GM21723 (cell line): ENCODE measurements at regions not wholly inside any gene's neighbourhood (a gene's known extent, or its start where the extent isn't known, plus 50 kb on each side); places are given as distances from the start of the nearest gene placed in this dataset.

ENCODE experiments used
- ATAC-seq: cut with Tn5 transposase; IDR thresholded peaks from one replicate; pipeline ENCODE4 v1.9.1; 2021; ENCODE audit warnings: mild to moderate bottlenecking, moderate library complexity; ENCODE audit not compliant: unreplicated experiment

DNA sequence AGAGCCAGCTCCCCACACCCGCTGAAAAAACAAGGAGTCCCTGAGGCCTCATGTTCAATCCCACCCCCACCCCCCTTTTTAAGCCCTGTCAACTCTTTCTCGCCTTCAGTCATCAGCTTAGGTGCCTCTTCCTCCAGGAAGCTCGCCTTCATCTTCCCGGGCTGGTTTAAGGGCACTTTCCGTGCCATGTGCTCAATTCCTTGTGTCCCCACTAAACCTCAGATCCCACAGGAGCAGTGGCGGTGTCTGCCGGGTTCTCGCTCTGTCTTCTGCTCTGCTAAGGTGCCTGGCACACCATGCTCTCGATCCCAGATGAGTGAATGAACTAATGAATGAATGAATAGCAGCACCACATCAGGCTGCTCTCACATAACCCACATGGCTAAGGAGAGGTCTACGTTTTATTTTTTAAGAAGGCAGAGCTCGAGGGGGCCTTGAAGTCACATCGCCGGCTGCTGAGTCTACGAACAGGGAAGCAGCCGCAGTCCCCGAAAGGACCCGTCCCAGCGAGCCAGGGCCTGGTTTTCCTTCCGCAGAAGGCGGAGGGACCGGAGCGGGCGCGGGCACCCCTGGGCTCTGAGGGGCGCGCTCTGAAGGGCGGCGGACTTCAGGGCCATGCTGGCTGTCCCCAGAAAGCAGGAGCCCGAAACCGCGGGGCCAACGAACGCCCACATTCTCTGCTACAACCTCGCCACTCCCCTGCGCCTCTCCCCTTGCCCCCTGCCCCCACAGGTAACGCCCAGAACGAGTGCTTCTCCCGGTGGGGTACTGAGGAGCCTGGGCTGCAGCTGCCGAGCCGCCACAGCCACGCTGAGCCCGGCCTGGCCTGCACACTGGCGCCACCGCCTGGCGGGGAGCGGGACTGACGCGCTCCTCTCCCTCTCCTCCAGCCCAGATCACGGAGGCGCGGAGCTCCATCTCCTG is 73.4 kb upstream of the KCNMA1 start:
- peak; percentile 93 for ATAC-seq

DNA sequence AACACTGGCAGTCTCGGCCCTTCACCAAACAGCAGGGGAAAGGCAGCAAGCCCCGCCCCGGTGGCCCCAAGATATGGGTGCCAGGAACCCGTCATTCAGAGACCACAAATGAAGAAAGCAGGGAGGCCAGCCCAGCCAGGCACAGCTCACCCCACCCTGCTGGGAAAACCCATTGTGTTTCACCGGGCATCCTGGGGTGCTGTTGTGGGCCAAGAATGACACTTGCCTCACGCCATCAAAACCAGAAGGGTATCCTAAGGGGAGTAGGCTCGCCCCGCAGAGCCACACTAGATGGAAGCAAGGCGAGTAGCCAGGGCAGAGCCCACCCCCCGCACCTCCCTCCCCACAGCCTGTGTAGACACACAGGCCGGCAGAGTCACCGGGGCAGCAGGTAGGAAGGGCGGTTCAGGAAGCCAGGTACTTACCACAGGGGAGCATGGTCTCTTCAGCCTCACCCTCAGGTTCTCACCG is 72.5 kb upstream of the KCNMA1 start:
- ATAC-seq: peak; percentile 35

DNA sequence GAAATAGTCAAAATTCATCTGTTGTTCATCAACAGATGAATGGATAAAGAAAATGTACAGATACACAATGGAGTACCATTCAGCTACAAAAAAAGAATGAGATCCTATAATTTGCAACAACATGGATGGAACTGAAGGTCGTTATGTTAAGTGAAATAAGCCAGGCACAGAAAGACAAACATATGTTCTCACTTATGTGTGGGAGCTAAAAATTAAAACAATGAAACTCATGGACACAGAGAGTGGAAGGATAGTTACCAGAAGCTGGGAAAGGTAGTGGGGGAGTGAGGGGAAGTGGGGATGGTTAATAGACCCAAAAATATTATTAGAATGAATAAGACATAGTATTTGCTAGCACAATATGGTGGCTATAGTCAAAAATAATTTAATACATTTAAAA is 70.0 kb upstream of the KCNMA1 start:
- ATAC-seq: no peak

DNA sequence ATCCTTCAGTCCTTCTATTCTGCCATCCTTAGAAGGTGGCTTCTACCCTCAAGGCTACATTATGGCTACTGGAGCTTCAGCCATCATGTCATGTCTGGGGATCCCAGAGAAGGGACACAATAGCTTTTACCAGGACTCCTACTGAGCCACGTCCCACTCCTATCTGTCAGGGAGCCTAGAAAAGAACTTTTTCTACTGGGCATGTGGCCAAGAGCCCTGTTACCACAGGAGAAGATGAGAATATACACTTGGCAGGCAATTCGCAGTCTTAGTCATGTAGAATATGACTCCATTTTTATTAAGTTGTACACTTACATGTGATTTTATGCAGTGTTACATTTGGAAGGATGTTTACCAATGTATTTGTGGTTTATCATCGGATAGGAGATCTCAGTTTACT is 64.6 kb upstream of the KCNMA1 start:
- no peak for ATAC-seq

- no peak for ATAC-seq
These were observed 62.5 kb upstream of the KCNMA1 start for GRCh38 chr10:77700086-77700485.

DNA sequence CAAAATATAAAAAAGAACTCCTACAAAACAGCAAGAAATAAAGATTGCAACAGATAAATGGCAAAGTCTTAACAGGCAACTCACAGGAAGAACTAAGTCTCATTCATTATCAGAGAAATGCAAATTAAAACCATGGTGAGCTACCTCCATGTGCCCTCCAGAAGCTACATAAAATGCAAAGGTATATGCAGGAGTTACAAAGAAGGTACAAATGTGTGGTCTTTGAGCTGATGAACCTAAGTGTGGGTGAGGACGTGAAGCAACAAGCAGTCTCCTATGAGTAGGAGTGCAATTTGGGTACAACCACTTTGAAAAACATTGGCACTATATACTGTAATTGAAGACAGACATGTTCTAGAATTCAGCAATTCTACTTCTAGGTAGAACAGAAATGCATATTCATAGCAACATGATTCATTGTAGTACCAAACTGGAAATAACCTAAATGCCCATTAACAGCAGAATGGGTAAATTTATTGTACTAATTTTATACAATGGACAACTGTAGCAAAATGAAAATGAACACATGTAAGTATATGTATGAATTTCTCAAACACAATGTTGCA is 61.6 kb upstream of the KCNMA1 start:
- no peak for ATAC-seq

DNA sequence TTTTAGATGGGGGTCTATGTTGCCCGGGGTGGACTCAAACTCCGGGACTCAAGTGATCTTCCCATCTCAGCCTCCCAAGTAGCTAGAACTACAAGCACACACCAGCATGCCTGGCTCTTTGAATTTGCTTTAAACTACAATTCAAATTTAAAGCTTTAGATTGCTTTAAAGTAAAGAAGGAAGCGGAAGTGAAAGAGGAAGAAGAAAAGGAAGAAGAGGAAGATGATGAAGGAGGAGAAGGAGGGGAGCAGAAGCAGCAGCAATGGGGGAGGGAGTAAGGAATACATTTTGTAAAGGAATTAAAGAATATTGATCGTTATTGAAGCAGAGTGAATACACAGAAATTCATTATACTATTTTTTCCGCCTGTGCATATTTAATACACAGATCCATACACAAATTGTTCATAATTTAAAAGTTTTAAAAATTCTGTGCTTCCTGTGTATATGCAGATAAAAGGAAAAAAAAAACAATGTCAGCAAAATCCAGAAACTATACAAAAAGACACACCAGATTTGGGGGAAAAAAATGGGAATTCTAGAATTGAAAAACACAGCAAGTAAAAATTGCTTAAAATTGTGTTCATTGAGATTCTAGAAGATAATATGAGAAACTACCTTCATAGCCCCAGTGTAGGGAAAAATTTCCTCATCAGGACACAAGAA is 60.8 kb upstream of the KCNMA1 start:
- no peak for ATAC-seq

GRCh38 chr10:77696584-77696983 is 59.0 kb upstream of the KCNMA1 start:
- ATAC-seq: no peak

GRCh38 chr10:77695186-77695585 is 57.6 kb upstream of the KCNMA1 start:
- no peak for ATAC-seq

DNA sequence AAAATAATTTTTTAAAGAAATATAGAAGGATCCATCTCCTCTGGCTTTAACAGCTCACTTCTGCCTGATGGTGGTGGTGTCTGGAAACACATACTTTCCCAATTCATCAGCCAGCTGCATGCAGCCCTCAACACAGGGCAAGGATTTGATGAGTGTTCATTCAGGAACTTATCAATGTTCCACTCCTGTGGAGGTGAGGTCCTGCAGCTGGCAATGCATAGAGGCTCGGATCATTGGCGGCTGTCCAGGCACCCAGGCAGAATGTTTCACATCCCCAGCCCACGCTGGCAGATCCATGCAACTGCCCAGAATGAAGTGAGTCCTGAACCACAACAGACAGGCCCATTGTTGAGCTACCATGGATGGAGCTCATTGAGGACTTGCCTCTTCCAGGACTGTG is 55.2 kb upstream of the KCNMA1 start:
- ATAC-seq: no peak

DNA sequence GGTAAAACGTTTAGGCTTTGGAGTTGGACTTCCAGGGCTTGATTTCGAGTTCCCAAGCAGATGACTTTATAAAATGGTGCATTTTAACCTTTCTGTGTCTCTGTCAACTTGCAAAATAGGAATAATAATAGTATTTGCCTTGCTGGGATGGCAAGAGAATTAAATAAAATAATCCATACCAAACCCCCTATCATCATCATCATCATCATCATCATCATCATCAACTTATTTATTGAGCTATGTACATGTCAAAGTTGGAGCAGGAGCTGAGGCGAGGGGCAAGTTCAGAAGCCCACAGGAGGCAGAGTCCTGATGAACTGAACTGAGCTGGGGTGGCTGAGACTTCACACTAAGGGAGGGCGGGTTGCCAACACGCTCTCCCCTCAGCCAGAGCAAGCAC is 51.7 kb upstream of the KCNMA1 start:
- ATAC-seq: no peak

GRCh38 chr10:77687621-77688020 is 50.0 kb upstream of the KCNMA1 start:
- no peak for ATAC-seq
